Forelimb muscle (tissue), 1 donor: ENCODE measurements at regions not wholly inside any gene's neighbourhood (a gene's known extent, or its start where the extent isn't known, plus 50 kb on each side); places are given as distances from the start of the nearest gene placed in this dataset.

Experiments used
- DNase-seq: peaks from one replicate; pipeline ENCODE4 v3.0.0-alpha.2; 2013; ENCODE audit warnings: low read depth

DNA sequence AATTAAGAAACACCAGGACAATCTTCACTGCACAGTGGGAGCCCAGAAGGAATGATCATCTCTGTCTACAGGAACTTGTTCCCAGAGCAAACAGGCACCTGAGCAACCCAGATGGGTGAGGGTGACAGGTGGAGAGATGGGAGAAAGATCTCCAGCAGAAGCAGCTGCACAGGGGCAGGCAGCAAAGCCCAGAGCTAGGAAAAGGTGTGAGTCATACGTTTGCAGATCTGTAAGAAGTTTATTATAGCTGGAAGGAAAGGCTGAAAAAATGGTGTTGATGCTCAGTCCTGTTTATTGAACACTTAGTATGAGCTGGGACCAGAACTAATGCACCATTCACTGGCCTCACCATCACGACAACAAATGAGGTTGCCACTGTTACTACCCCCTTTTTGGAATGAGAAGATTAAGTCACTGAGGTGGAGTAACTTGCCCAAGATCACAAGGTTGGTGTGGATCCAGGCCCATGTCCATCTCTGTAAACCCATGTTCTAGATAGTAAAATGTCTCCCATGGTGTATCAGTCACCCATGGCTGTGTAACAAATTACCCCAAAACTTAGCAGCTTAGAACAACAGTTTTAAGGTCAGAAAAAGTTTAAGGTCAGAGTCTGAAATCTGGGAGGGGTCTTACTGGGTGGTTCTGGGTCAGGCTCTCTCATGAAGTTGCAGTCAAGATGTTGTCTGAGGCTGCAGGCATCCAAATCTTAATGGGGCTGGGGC lies 506.9 kb downstream of the RPS24 start:
- no peak for DNase-seq

GRCh38 chr10:78541481-78542140 lies 507.9 kb downstream of the RPS24 start:
- DNase-seq, result no peak

DNA sequence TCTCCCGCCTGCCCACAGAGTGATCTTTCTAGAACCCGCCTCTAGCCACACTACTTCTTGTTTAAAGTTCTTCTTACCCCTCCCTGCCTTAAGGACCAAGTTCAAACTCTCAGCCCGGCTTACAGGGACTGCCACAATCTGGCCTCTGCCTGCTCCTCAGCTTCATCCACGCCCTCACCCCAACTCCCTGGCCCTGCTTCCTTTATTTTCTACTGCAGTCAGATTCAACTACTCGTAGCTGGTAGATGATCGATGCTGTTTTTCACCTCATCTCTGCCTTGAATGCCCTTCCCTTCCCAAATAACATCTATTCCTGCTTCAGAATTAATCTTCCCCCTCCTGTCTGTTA lies 508.5 kb downstream of the RPS24 start:
- DNase-seq, result no peak

DNA sequence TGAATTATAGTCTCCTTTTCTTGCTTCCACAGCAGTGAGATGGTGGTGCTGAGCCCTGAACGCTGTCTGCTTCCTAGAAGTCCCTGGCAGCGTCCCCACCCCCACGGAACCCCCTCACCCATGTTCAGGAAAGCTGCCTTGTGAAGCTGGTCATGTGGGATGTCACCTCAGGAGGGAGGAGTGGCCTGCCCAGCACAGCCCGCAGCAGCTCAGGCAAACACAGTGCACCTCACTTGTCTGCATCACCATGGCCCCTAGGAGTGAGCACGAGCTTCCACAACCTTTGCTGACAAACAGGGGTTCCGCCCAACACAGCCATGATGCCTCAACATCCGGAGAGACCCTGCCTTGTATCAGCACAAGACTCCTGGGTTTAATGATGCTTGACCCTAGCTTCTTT lies 508.9 kb downstream of the RPS24 start:
- no peak for DNase-seq

- no peak for DNase-seq
Measured at GRCh38 chr10:78543031-78543748, 509.5 kb downstream of the RPS24 start.

GRCh38 chr10:78543749-78544362 lies 510.2 kb downstream of the RPS24 start:
- DNase-seq, result no peak

- no peak for DNase-seq
Measured at GRCh38 chr10:78544423-78545090, 510.9 kb downstream of the RPS24 start.

DNA sequence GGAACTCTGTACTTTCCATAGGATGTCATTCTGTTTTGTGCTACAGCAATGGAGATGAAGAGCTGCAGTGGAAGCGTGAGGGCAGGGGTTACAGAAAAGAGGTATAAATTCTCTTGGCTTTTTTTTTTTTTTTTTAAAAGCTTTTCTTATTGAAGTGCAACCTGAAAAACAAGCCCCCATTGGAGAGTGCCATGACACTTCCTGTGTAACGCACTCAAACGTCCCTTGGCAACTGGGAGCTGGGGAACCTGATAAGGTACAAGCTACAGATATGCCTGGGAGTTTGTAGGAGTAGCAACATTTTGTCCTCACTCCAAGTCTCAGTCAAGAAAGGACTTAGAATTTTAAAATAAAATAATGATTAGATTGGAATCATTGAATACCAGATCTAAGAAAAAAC lies 512.1 kb downstream of the RPS24 start:
- no peak for DNase-seq

GRCh38 chr10:78547397-78547796 lies 513.7 kb downstream of the RPS24 start:
- no peak for DNase-seq

- DNase-seq, result no peak
Measured at GRCh38 chr10:78547905-78548304, 514.2 kb downstream of the RPS24 start.

GRCh38 chr10:78548369-78548768 lies 514.7 kb downstream of the RPS24 start:
- DNase-seq, result no peak

DNA sequence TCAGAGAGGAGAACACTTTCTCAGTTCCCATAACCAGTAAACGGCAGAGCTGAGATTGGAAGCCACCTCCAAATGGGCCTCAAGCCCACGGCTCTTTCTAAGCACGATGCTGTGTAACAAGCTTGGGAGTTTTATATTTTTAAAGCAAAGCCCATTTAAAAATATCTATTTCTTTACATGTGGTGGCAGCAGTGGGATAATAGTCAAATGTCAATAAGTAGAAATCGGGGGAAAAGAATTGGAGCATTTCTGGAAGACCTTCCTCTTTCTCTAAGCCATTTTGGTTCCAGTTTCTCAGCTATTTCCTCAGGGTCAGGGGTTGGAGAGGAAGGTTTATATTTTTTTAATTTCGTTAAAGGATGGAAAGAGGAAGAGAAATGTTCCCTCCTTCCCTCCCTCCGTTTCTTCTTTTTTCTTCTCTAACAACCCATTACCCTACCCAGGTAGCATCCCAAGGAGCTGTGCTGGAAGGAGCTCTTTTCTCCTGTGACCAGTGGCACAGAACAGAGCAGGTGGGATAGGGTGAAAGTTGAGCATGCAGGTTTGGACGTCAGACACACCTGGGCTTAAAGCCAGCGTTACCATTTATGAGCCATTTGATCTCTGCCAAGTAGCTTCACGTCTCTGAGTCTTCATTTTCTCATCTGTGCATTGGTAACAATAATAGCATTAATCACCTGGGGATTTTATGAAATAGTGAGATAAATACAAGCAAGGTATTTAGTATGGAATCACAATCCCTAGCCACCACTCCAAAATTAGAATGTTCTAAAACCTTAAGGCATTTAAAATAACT lies 515.7 kb downstream of the RPS24 start:
- no peak for DNase-seq

- DNase-seq, result no peak
Measured at GRCh38 chr10:78550090-78550489, 516.4 kb downstream of the RPS24 start.

DNA sequence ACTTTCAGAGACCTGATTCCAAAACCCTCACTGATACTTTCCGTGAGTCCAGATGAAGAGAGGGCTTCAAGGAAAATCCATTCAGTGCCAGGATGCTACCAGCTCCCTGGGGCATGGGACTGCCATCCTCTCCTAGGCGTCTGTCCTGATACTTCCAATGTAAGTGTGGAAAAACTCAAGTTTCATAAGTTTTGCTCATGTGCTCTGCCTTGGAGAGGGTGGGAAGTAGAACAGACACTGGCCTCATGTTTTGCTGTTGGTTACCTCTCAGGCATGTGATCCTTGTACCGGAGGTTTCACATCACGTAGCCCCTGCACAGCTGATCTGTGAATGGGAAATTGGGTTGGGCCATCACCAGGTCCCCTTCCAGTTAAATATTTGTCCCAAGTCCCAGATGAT lies 517.1 kb downstream of the RPS24 start:
- DNase-seq, result no peak

DNA sequence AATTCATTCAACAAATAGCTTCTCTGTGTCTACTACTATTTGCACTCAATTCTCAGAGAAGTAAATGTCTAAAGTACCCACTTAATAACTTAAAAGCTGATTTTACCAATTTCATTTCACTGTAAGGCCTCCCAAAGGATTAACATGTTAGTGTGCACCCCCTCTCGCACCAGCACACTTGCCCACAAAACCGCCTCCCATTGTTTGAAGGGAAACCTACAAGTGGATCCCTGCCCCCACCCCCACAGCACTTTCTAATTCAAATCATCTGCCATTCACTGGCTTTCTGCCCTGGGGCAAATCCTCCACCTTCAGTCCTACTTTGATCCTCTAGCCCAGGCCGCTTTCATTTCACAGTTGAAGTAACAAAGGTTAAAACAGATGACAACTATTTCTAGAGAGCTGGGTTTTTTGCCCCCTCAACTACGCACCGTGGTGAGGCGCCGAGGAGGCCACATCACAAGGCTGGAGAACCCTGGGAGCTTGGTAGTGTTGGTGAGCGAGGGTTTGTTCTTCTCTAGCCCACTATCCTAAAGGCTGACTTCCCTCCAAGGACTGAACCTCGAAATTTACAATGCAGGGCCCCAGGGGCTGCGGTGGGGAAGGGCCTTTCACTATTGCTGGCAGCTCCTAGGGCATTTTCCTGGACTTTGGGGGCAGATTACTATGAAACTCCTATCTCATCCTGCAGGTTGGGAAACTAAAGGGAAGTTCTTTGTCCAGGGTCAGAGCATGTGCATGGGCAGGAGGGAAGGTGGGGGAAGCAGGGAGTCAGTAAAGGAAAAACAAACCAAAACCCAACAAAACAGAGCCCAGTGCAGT lies 517.4 kb upstream of the ZMIZ1 start:
- no peak for DNase-seq

- DNase-seq, result peak; percentile 78
Measured at GRCh38 chr10:78552261-78552811, 516.4 kb upstream of the ZMIZ1 start.

DNA sequence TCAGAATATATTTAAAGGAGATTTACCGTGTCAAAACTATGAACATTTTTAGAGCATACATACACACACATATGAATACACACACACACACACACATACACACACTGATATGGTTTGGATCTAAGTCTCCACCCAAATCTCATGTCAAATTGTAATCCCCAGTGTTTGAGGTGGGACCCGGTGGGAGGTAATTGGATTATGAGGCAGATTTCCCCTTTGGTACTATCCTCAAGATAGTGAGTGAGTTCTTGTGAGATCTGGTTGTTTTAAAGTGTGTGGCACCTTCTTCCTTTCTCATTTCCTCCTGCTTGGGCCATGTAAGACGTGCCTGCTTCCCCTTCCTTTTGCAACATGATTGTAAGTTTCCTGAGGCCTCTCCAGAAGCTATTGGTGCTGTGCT lies 515.0 kb upstream of the ZMIZ1 start:
- no peak for DNase-seq

DNA sequence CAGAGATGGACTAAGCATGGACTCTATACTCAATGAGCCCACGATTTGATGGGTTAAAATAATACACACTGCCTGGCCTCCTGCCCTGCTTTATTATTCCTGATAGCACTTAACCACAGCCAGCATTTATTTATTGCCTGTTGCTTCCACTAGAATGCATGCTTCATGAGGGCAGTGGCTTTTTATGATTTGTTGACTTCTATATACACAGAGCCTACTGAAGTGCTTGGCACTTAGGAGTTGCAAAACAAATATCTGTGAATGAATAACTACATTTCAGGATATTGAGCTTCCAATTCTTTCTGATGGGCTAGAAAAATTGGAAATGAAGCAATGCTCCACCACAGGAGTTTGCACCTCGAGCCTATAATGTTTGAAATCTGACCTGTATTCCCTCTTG lies 513.6 kb upstream of the ZMIZ1 start:
- no peak for DNase-seq

DNA sequence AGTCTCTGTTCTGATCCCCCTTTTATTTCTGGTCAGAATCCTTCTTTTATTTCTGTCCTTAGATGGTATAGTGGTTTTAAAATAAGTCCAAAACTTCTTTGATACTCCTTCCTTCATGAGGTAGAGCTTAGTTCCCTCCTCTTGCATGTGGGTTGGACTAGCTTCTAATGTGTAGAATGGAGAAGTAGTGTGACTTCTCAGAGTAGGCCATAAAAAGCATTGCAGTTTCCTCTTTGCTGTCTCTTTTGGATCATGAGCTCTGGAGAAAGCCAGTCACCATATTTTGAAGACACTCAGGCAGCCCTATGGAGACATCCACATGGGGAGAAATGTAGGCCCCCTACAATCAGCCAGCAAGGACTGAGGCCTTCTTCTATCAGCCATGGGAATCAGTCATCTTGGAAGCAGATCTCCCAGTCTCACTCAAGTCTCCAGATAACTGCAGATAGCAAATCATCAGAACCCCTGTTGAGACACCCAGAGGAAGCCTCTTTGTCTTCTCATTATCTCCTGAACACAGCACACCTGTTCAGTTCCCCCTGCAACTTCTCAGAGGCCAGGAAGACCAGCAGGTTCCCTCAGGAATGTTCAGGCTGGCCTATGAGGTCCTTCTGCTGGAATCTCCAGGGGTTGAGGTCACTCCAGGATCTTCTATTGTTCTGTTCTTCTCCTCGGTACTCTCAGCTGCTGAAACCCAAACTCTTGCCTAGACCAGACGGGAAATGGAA lies 511.9 kb upstream of the ZMIZ1 start:
- no peak for DNase-seq
